Osteoblast (primary cell): ENCODE measurements at regions not wholly inside any gene's neighbourhood (a gene's known extent, or its start where the extent isn't known, plus 50 kb on each side); places are given as distances from the start of the nearest gene placed in this dataset.

ENCODE experiments used
- DNase-seq: peaks from one replicate; pipeline ENCODE4 v3.0.0; 2011; ENCODE audit warnings: low spot score, mixed read lengths; ENCODE audit not compliant: insufficient read length; ENCODE audit errors: missing footprints
- H2AFZ ChIP-seq: 2 replicates; pipeline ENCODE4 v1.6.0; 2011; ENCODE audit warnings: mild to moderate bottlenecking, low read length
- H3K27ac ChIP-seq: 2 replicates; pipeline ENCODE4 v1.5.1; 2011; ENCODE audit warnings: mild to moderate bottlenecking, low read depth, low read length, moderate library complexity
- H3K27me3 ChIP-seq: 2 replicates; pipeline ENCODE4 v1.6.0; 2012; ENCODE audit warnings: mild to moderate bottlenecking, control low read depth, inconsistent platforms, low read length, moderate library complexity; ENCODE audit not compliant: insufficient read depth
- H3K36me3 ChIP-seq: 2 replicates; pipeline ENCODE4 v1.5.1; 2011; ENCODE audit warnings: mild to moderate bottlenecking, low read length, control low read depth, moderate library complexity; ENCODE audit not compliant: insufficient read depth
- H3K4me1 ChIP-seq: 2 replicates; pipeline ENCODE4 v1.5.1; 2011; ENCODE audit warnings: mild to moderate bottlenecking, low read length, control low read depth, moderate library complexity; ENCODE audit not compliant: insufficient read depth
- H3K4me2 ChIP-seq: 2 replicates; pipeline ENCODE4 v1.6.0; 2011; ENCODE audit warnings: mild to moderate bottlenecking, low read length; ENCODE audit not compliant: insufficient read depth
- H3K4me3 ChIP-seq: fragments of 200-600 bp; sonication (generic); 3 replicates; pipeline ENCODE4 v1.5.1; 2012; ENCODE audit warnings: mild to moderate bottlenecking, low read length, inconsistent platforms; ENCODE audit not compliant: insufficient read depth
- H3K79me2 ChIP-seq: 2 replicates; pipeline ENCODE4 v1.6.0; 2012; ENCODE audit warnings: mild to moderate bottlenecking, low read length, control low read depth, inconsistent platforms; ENCODE audit not compliant: insufficient read depth
- H3K9me3 ChIP-seq: 2 replicates; pipeline ENCODE4 v1.5.1; 2011; ENCODE audit warnings: low read depth, low read length, control low read depth
- H4K20me1 ChIP-seq: 2 replicates; pipeline ENCODE4 v1.6.0; 2012; ENCODE audit warnings: mild to moderate bottlenecking, low read length, control low read depth; ENCODE audit not compliant: insufficient read depth
- CTCF ChIP-seq: IDR thresholded peaks from 2 replicates; pipeline ENCODE4 v1.5.1; 2011; ENCODE audit warnings: mild to moderate bottlenecking, low read depth, low read length, moderate library complexity; ENCODE audit errors: extremely low read depth

- H3K9me3 ChIP-seq: no peaks in the 10 kb centered on the region
- no peak for TF ChIP-seq CTCF
- H3K4me2 ChIP-seq: no peak overlapping the region
- H4K20me1 ChIP-seq: no peaks in the 10 kb centered on the region
- no peaks in the 10 kb centered on the region for H3K27me3 ChIP-seq
- DNase-seq: no peak
- no peaks in the 10 kb centered on the region for H3K4me1 ChIP-seq
- H3K79me2 ChIP-seq: no peaks in the 10 kb centered on the region
- H2AFZ ChIP-seq: no peak overlapping the region
- H3K27ac ChIP-seq: no peak overlapping the region
- no peak overlapping the region for H3K4me3 ChIP-seq
- no peaks in the 10 kb centered on the region for H3K36me3 ChIP-seq
Observed at GRCh38 chr2:6290217-6291015, 575.3 kb downstream of the CMPK2 start.

- Histone ChIP-seq H3K27ac (no peak overlapping the region), H3K4me2 (no peak overlapping the region), H3K4me3 (no peak overlapping the region), H3K79me2 (no peaks in the 10 kb centered on the region), H3K36me3 (no peaks in the 10 kb centered on the region), H3K4me1 (no peaks in the 10 kb centered on the region), H4K20me1 (no peaks in the 10 kb centered on the region), H3K9me3 (no peaks in the 10 kb centered on the region), H3K27me3 (no peaks in the 10 kb centered on the region), H2AFZ (no peak overlapping the region)
- no peak for TF ChIP-seq CTCF
- DNase-seq: no peak
Observed at GRCh38 chr2:6294791-6295190, 570.9 kb downstream of the CMPK2 start.

- Histone ChIP-seq H3K27me3 (no peaks in the 10 kb centered on the region), H3K79me2 (no peaks in the 10 kb centered on the region), H3K4me2 (no peak overlapping the region), H3K4me1 (no peaks in the 10 kb centered on the region), H2AFZ (no peak overlapping the region), H3K9me3 (no peaks in the 10 kb centered on the region), H3K36me3 (no peaks in the 10 kb centered on the region), H3K4me3 (no peak overlapping the region), H3K27ac (no peak overlapping the region), H4K20me1 (no peaks in the 10 kb centered on the region)
- no peak for TF ChIP-seq CTCF
- DNase-seq: no peak
Observed at GRCh38 chr2:6297238-6297637, 568.5 kb downstream of the CMPK2 start.

- Histone ChIP-seq H3K4me1 (no peaks in the 10 kb centered on the region), H3K79me2 (no peaks in the 10 kb centered on the region), H3K27me3 (no peaks in the 10 kb centered on the region), H3K4me2 (no peak overlapping the region), H2AFZ (no peak overlapping the region), H3K36me3 (no peaks in the 10 kb centered on the region), H3K9me3 (no peaks in the 10 kb centered on the region), H3K4me3 (no peak overlapping the region), H4K20me1 (no peaks in the 10 kb centered on the region), H3K27ac (no peak overlapping the region)
- DNase-seq: no peak
- no peak for TF ChIP-seq CTCF
Observed at GRCh38 chr2:6301426-6301825, 564.3 kb downstream of the CMPK2 start.
